HG02870 (cell line): ENCODE measurements at regions not wholly inside any gene's neighbourhood (a gene's known extent, or its start where the extent isn't known, plus 50 kb on each side); places are given as distances from the start of the nearest gene placed in this dataset.
"Not testable (repeated sequence)": the region's sequence is repeated elsewhere in the genome, so short reads cannot be mapped to it uniquely, and the experiment has no call there.

Experiments used
- ATAC-seq: cut with Tn5 transposase; IDR thresholded peaks from one replicate; pipeline ENCODE4 v1.9.1; 2021; ENCODE audit warnings: mild to moderate bottlenecking, moderate library complexity; ENCODE audit not compliant: unreplicated experiment

DNA sequence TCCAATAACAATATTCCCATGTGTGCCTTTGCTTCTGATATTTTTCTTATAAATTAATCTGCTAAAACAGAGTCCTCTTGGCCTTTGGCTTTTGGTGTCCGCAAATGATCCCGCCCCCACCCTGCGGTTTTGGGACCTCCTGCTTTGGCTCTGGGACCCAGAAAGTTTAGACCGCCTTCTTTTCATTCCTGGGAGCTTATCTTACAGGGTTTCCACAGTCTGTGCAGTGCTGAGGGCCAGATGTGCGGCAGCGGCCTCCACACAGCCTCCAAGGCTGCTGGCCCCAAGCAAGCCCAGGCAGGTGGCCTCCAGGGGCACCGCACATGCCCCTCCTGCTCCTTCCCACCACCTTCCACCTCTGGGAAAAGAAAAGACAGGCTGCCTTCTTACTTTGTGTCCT is 191.5 kb downstream of the ERCC6L2 start:
- ATAC-seq: no peak

DNA sequence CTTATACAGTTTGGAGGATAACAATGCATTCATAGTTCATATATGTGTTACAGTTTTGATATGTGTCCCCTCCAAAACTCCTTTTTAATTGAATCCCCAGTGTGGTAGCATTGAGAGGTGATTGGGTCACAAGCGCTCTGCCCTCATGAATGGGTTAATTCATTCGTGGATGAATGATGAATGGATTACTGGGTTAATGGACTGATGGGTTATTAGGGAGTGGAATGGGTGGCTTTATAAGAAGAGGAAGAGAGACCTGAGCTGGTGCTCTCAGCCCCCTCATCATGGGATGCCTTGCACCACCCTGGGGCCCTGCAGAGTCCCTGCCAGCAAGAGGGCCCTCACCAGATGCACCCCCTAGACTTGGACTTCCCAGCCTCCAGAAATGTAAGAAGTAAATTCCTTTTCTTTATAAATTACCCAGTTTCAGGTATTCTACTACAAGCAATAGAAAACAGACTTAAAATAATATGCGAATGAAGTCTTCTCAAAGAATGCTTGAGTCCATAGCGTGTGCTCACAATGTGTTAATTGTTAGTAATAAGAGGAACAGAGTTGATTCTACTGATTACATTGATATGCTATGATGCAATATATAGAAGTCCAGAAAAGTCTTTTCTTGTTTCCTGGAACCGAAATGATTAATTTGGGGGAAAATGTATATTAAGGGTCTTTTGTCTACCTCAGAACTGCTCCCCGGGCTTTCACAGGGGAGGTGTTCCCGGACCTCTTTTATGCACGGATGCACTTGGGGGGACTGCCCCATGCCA is 190.2 kb downstream of the ERCC6L2 start:
- ATAC-seq: no peak

DNA sequence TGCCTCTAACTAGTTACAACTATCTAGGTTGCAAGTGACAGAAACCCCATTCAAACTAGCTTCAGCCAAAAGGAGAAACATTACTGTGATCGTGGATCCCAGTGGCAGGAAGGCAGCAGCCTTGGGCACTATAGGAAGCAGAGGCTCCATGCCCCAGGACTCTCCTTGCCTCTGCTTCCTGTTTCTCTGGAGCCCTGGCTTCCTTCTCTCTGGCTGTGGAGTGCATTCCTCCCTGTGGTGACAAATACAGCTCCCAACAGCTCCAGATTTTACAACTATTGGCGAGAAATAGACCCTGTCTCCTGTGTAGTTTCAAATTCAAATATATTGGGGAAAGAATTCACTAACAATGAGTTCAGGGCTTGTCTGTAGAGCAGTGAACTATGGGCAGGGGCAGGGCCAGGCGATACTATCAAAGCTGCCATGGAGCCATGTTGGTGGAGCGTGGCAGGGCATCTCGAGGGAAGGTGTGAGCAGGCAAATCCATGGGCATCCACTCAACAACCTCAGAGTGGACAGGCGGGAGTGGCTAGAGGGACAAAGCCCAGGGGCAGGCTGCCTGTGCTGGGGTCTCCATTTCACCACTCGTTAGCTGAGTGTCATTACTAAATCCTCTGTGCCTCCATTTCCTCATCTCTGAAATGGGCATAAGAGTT is 189.5 kb downstream of the ERCC6L2 start:
- no peak for ATAC-seq

DNA sequence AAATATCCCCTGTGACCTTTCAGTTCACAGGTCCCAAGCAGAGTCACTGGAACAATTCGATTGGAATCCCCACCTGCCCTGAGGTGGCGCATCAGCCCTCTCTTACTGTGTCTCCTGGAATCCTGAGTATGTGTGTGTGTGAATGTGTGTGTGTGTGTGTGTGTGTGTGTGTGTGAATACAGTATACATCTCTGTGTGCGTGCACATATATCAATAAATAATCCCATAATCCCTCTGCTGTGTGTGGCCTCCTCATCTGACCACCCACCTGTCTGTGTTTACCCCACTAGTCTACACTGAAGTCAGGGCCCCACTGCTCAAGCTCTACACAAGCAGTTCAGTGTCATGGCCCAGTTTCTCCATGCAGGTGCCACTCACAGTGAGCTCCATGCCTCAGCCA is 187.4 kb downstream of the ERCC6L2 start:
- no peak for ATAC-seq

DNA sequence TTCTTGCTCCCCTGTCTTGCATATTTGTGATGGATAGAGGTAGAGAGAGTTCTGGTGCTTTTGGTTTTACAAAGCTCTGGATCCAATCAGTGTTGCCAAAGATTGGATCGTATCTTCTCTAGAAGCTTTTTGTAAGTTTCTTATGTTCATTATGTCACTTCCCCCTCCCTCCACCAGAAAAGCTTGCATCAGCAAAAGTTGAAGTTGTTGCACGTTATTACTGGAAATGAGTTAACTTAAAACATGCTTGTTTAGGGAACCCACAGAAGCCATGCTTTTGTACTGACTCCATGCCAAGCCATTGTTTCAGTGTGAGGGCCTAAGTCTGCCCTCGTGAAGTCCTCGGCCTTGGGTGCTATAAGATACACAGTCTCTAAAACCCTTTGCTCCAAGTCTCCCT is 186.5 kb downstream of the ERCC6L2 start:
- no peak for ATAC-seq

DNA sequence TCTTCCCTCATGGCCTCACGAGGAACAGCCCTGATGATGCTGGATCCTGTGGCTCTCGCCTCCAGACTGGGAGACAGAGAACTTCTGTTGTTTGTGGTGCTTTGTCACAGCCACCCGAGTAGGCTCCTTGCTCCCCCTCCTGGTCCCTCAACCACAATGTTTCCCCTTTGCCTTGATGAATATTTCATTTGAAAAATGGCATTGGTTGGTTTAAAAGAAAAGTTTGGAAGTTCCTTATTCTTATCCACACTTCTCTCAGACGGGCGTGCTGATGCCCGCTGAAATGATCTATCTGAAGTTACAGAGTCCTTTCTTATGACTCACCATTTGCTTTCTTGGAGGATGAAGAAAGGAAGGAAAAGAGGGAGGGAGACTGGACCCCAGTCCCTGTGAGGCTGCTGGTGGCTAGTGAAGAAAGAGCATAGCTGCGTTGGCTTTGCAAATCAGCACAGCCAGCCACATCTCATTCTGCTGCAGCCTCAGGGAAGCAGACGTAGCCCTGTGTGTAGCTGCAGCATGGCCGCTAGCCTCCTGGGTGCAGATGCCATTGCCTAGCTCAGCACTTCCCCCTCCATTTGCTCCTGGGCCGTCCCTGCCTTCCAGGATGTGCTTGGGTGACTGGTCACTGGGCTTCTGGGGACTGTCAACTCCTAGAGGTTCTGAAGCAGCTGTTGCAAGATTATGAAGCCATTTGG is 185.9 kb downstream of the ERCC6L2 start:
- no peak for ATAC-seq

DNA sequence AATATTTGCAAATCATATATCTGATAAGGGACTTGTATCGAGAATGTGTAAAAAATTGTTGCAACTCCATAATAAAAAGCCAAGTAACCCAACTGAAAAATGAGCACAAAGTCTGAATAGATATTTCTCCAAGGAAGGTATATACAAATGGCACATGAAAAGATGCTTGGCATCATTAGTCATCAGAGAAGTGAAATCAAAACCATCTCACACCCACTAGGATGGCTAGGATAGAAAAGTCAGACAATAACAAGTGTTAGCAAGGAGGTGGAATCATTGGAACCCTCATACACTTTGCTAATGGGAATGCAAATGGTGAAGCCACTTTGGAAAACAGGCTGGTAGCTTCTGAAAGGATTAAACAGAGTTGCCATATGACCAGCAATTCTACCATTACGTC is 182.7 kb downstream of the ERCC6L2 start:
- ATAC-seq: no peak

DNA sequence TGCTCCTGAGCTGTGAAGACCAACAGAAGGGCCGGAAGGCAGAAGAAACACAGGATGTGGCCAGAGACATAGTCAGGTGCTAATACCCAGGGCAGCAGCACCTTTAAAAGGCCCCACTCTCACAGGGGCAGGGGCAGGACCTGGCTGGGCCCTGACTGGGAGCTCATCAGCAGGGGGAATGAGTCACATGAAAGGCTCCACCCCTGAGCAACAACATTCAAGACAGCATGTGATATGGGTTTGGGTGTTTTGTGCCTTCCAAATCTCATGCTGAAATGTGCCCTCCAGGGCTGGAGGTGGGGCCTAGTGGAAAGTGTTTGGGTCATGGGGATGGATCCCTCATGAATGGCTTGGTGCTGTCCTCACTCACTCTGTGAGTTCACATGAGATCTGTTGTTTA is 181.7 kb downstream of the ERCC6L2 start:
- ATAC-seq: no peak

DNA sequence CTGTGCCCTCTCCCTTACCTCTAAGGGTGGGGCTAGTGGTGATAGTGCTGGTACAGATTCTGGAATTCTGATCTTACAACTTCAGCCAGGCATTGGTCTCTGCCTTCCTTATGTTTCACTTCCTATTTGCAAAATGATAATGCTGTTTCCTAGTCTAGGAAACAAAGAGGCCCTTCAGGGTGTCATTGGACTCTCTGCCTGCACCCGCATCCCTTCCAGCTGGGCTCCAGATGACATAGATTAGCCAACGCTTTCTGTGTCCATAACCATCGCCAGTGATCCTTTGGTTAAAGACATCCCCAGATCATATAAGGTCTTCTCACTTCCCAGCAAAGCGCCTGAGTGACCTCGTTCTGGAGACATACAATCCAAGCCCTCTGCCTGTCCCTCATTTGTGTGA is 180.7 kb downstream of the ERCC6L2 start:
- no peak for ATAC-seq

DNA sequence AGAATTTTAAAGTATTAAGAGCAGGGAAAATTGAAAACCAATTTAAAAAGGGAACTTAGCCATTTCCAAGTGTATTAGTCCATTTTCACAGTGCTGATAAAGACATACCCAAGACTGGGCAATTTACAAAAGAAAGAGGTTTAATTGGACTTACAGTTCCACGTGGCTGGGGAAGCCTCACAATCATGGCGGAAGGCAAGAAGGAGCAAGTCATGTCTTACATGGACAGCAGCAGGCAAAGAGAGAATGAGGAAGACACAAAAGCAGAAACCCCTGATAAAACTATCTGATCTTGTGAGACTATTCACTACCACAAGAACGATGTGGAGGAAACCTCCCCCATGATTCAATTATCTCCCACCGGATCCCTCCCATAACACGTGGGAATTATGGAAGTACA is 178.8 kb downstream of the ERCC6L2 start:
- not testable (repeated sequence) for ATAC-seq

DNA sequence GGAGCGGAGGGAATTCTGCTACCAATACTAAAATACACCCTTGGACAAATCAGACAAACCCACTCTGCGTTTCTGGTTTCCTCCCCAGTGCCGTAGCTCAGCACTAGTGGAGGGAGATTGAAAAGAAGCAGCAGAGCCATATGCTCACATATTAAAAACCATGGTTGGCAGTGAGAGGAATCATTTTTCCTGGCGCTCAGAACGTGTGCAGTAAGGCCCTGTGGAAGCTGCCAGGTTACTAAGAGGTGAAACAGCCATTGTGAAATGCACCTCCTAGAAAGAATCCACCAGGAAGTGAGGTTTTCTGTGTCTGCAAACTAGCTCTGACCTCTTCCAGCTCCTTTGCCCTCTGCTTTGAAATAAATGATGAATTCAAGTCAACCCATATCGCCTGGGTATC is 177.2 kb downstream of the ERCC6L2 start:
- no peak for ATAC-seq

DNA sequence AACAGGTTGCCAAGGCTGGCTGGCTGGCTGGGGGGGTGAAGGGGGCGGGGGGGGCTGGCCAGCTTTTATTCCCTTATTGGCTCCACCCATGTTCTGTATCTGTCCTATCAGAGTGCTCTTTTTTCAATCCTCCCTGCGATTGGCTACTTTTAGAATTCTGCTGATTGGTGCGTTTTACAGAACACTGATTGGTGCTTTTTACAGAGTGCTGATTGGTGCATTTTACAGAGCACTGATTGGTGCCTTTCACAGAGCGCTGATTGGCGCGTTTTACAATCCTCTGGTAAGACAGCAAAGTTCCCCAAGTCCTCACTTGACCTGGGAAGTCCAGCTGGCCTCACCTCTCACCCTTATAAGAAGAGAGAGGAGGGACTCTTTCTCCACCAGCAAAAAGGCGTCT is 175.9 kb downstream of the ERCC6L2 start:
- no peak for ATAC-seq

DNA sequence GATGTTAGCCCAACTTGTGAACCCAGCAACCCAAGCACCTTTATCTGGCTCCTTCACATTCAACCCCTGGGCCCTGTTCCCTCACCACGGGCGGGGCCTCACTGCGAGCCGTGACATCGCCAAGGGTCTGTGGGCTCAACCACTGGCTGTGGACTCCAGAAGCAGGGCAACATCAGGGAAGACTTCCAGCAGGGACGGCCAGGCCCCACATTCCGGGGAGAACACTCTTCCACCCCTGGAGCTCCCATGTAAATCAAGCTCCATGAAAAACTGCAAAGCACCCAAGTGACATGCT is 175.3 kb downstream of the ERCC6L2 start:
- no peak for ATAC-seq

DNA sequence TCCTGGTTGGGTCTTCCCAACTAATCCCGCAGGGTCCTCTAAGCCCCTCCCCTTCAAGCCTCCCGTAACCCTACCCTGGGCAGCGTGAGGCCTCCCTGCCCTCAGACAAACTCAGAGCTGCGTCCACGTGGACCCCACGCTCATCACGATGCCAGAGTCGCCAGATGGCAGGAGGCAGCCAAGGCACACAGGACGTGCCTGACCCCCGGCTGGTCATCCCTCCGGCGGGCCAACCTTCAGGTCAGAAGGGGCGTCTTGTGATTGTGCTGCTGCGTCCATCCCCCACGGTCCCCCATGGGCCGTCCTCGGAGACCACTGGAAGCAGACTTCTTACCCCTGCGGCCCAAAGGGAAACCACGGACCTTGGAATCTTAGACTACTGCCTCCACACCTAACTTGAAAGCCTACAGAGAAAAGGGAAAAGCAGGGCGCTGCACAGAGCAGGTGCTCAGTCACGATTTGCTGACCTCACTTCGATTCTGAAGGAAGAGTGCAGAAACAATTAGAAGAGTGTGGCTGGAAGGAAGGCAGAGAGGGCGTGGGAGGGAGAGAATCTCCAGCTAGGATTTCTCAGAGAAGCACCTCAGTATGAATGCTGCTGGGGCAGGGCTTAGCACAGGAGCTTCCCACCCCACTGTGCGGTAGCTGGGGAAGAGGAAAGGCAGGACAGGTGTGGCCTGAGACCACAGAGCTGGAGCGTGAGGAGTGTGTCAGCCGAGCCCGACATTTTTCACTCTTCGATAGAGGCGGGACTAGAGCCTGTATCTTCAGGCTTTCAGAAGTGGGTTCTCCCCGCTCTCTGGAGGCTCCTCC is 174.8 kb downstream of the ERCC6L2 start:
- no peak for ATAC-seq

DNA sequence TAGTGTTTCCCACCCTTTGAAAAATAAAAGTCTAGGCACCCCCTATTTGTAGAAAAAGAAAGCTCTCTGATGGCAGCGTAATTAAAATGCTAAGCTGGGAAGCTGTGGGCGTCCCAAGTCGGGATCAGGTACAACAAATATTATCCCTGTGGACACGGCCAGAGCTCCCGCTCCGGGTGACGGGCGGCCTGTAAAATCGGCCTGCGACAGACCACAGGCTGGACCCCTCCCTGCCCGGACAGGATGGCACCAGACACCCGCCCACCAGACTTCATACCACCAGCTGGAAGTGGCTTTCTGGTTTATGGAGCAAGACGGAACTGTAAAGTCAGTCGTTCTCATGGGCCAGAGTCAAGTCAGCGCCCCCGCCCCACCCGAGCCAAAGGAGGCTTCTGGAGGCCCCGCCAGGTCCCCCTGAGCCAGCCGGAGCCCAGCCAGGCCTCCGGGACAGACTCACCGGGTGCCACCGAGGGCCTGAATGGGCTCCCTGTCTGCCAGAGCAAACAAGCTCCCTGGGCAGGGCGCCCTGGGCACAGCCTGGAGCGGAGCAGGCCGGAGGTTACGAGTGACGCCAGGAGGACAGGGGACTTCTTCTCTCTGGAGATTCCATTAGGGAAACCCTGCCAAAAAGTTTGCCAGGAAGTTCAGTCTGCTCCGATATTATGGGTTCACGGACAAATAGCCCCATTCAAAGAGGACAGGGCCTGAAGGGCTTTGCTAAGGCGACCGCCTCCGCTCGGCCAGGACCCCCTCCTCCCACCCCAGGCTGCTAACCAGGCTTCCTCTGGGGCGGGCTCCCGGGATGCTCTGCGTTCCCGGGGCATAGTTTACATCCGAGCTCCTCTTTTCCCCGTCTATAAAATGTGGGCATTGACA is 173.7 kb downstream of the ERCC6L2 start:
- ATAC-seq: no peak

DNA sequence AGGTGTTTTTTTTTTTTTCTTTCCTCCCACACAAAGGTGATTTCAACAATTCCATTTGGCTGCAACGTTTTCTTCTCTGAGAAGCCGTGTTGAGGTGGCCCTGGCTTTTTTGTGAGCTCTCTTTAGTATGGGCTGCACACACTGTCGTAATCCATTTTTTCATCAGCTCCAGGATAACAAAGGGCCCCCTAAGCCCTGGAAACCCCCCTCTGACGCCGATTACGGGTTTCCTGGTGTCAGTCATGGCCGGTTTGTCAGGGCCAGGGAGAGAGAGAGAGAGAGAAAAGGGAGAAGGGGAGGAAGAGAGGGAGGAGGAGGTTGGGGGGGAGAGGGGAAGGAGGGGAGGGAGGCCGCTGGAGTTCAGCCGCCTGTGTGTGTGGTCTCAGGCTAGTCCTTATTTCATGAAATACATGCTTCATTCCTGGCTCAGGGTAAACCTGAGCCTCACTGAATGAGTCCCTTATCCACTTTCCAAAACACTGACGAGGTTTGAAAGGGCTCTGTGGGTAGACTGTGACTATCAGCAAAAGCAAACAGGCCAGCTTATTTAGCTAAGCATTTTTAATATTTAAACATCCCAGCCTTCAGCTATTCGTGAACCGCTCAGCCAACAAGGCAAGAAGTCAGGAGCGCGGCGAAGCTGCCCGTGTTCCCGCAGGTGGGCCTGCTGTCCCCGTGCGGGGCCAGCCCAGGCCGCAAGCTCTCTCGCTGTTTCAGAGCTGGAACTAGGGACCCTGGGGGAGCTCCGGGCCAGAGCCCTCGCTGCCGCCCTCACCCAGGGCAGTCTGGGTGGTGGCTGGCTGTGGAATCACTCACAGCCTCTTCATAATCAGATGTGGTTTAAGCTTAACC is 172.8 kb downstream of the ERCC6L2 start:
- no peak for ATAC-seq

DNA sequence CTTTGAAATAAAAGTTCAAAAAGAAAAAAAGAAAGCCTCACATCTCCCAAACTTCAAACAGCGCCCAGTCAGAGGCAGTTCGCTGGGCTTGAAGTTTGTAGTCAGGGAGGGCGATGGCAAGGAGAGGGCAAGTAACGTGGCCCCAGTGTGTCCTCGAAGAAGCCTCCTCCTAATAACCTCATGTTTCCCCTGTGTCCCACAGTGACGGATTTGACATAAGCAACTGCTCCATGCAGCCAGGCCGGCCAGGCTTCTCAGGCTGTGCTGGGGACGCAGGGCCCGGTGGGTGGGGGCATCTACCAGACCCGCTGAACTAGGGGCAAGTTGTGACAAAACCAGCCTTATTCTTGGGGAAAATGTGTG is 172.2 kb downstream of the ERCC6L2 start:
- no peak for ATAC-seq

DNA sequence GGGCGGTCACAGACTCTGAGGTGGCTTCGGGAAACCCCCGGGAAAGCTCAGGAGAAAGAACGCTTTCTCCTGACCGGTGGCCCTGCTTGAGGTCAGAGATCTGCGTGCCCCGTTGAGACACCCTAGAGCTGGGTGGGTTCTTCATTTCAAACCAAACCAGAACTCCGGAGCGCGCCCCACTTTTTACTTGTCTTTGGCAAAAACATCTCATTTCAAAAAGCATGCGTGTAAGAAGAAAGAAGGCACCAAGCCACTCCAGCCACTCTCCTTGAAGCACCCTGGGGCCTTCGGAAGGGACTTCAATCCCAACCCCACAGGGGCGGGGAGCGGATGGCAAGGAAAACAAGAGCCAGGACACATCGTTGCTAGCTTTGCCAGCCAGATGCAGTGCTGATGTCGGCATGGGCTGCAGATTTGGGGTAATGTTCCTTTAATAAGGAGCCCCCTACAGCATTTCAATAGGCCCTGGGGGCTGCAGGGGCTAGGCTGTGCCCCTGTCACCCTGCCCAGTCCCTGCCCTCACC is 171.7 kb downstream of the ERCC6L2 start:
- ATAC-seq: no peak

DNA sequence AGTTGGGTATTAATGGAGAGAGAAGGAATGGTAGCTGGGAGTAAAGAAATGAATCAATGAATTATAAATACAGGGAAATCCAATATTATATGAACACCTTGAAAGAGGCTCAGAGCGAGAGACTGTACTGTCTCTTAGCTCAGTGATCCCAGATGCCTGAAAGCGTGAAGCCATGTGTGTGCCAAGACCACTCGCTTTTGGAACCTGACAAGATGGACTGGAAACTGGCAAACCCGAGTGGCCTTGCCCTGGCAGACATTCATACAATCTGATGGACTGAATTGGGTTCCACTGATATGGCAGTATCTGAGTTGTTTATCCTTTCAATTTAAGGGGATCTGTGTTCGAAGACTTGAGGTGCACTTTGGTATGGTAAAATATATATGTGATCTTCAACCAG is 170.3 kb downstream of the ERCC6L2 start:
- ATAC-seq: no peak
